Right atrium auricular region (tissue), 2 donors: ENCODE measurements at regions not wholly inside any gene's neighbourhood (a gene's known extent, or its start where the extent isn't known, plus 50 kb on each side); places are given as distances from the start of the nearest gene placed in this dataset.
"Not testable (repeated sequence)": the region's sequence is repeated elsewhere in the genome, so short reads cannot be mapped to it uniquely, and the experiment has no call there.

ENCODE experiments used
- DNase-seq: peaks from one replicate; pipeline ENCODE4 v3.0.0-alpha.2; 2019; ENCODE audit warnings: low spot score
- H3K27ac ChIP-seq, 2 donors: fragments of 200-600 bp; sonication (generic); 1 replicate in 1 of 2; 2 replicates in 1 of 2; pipeline ENCODE4 v1.5.1; 2016 to 2019
- H3K27me3 ChIP-seq, 2 donors: fragments of 200-600 bp; sonication (generic); one replicate each; pipeline versions ENCODE4 v1.5.1 to v1.6.0; 2017 to 2019
- H3K36me3 ChIP-seq: fragments of 200-600 bp; sonication (generic); one replicate; pipeline ENCODE4 v1.5.1; 2016
- H3K4me1 ChIP-seq, 2 donors: fragments of 200-600 bp; sonication (generic); one replicate each; pipeline versions ENCODE4 v1.5.1 to v1.6.0; 2017 to 2019
- H3K4me3 ChIP-seq, 2 donors: fragments of 200-600 bp; sonication (generic); 1 replicate in 1 of 2; 2 replicates in 1 of 2; pipeline ENCODE4 v1.5.1; 2017 to 2019; ENCODE audit warnings: mild to moderate bottlenecking in 1 of 2, moderate library complexity in 1 of 2
- H3K9me3 ChIP-seq, 2 donors: fragments of 200-600 bp; sonication (generic); one replicate each; pipeline ENCODE4 v1.5.1; 2019
- TF ChIP-seq, protein P1 (sequence below), 2 donors: fragments of 200-600 bp; sonication (generic); IDR thresholded peaks; one replicate each; pipeline ENCODE4 v1.5.1; 2019; ENCODE audit warnings: antibody characterized with exemption in 2 of 2

DNA sequence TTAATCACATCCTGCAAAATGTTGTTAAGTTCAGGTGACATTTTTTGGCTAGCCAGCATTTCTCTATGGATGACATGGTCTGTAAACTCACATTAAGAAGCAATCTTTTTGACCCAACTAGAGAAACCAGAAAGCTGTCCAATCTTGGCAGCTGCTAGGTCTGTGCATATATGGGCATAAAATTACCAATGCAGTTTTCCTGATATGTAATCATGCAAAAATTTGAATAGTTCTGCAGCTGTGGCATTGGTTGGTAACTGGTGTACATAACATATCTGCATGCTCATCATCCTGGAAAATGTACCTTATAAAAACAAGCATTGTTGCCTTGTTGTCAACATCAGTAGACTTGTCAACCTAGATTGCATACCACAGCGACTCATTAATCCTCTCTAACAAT lies 620.0 kb upstream of the LRFN5 start:
- Histone ChIP-seq H3K4me3 (no peak overlapping the region), H3K36me3 (no peaks in the 10 kb centered on the region), H3K4me1 (no peaks in the 10 kb centered on the region), H3K9me3 (peaks cover 0 to 13% of the 10 kb centered on the region in 2 donors), H3K27ac (no peak overlapping the region), H3K27me3 (no peaks in the 10 kb centered on the region)
- TF ChIP-seq, protein P1, sequence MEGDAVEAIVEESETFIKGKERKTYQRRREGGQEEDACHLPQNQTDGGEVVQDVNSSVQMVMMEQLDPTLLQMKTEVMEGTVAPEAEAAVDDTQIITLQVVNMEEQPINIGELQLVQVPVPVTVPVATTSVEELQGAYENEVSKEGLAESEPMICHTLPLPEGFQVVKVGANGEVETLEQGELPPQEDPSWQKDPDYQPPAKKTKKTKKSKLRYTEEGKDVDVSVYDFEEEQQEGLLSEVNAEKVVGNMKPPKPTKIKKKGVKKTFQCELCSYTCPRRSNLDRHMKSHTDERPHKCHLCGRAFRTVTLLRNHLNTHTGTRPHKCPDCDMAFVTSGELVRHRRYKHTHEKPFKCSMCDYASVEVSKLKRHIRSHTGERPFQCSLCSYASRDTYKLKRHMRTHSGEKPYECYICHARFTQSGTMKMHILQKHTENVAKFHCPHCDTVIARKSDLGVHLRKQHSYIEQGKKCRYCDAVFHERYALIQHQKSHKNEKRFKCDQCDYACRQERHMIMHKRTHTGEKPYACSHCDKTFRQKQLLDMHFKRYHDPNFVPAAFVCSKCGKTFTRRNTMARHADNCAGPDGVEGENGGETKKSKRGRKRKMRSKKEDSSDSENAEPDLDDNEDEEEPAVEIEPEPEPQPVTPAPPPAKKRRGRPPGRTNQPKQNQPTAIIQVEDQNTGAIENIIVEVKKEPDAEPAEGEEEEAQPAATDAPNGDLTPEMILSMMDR (IDR thresholded peaks at IDR 0.05), result no peak
- no peak for DNase-seq

DNA sequence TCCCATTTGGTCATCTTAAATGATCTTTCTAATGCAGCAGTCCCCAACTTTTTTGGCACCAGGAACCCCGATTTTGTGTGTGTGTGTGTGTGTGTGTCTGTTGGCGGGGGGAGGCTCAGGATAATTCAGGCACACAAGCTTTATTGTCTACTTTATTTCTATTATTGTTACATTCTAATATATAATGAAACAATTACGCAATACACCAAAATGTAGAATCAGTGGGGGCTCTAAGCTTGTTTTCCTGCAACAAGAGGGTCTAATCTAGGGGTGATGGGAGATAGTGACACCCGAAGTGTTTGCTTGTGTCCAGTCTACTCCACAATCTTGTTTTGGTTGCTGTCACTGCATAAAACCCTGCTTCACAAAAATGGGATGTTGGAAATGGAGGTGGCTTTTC lies 621.1 kb upstream of the LRFN5 start:
- no peak for DNase-seq
- TF ChIP-seq, protein P1 (IDR thresholded peaks at IDR 0.05), result no peak
- no peaks in the 10 kb centered on the region for H3K36me3 ChIP-seq
- H3K27me3 ChIP-seq, result no peaks in the 10 kb centered on the region
- H3K9me3 ChIP-seq, result peaks cover 0 to 11% of the 10 kb centered on the region in 2 donors
- no peaks in the 10 kb centered on the region for H3K4me1 ChIP-seq
- H3K27ac ChIP-seq, result no peak overlapping the region
- no peak overlapping the region for H3K4me3 ChIP-seq

DNA sequence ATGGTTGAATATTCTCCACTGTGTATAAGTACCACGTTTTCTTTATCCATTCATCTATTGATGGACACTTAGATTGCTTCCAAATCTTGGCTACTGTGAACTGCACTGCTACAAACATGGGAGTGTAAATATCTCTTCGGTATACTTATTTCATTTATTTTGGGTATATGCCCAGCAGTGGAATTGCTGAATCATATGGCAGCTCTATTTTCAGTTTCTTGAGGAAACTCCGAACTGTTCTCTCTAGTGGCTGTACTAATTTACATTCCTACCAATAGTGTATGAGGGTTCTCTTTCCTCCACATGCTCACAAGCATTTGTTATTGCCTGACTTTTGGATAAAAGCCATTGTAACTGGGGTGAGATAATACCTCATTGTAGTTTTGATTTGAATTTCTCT lies 623.1 kb upstream of the LRFN5 start:
- TF ChIP-seq, protein P1 (IDR thresholded peaks at IDR 0.05), result no peak
- DNase-seq, result no peak
- Histone ChIP-seq H3K27ac (no peak overlapping the region), H3K4me1 (no peaks in the 10 kb centered on the region), H3K27me3 (no peaks in the 10 kb centered on the region), H3K4me3 (no peak overlapping the region), H3K9me3 (no peaks in the 10 kb centered on the region), H3K36me3 (no peaks in the 10 kb centered on the region)

DNA sequence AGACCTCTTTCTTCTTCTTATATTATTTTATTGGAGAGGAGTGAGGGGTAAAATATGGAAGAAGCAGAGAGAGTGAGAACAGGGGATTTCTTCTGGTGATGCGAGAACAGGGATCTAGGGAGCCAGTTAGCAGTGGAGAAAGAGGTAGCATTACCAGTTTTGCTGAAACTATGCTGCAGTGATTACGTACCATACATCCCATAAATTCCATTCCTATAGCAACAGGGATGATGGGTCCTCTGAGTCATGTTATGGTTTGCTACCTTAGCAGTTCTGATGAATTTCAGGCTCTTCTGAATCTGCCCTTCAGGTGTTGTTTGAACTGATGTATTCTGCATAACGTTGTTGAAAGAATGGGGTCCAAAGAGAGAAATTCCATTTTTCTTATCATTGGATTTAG lies 625.4 kb upstream of the LRFN5 start:
- no peaks in the 10 kb centered on the region for H3K27me3 ChIP-seq
- no peaks in the 10 kb centered on the region for H3K36me3 ChIP-seq
- no peaks in the 10 kb centered on the region for H3K4me1 ChIP-seq
- no peaks in the 10 kb centered on the region for H3K9me3 ChIP-seq
- TF ChIP-seq, protein P1 (IDR thresholded peaks at IDR 0.05), result no peak
- no peak for DNase-seq
- no peak overlapping the region for H3K27ac ChIP-seq
- no peak overlapping the region for H3K4me3 ChIP-seq

DNA sequence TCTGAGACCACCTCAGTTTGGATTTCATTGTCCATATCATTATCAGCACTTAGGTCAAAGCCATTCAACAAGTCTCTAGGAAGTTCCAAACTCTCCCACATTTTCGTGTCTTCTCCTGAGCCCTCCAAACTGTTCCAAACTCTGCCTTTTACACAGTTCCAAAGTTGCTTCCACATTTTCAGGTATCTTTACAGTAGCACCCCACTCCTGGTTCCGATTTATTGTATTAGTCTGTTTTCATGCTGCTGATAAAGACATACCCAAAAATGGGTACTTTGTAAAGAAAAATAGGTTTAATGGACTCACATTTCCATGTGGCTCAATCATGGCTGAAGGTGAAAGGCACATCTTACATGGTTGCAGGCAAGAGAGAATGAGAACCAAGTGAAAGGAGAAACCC lies 646.4 kb upstream of the LRFN5 start:
- not testable (repeated sequence) for H3K27ac ChIP-seq, H3K27me3 ChIP-seq, H3K36me3 ChIP-seq, H3K4me3 ChIP-seq, H3K4me1 ChIP-seq, DNase-seq, H3K9me3 ChIP-seq

DNA sequence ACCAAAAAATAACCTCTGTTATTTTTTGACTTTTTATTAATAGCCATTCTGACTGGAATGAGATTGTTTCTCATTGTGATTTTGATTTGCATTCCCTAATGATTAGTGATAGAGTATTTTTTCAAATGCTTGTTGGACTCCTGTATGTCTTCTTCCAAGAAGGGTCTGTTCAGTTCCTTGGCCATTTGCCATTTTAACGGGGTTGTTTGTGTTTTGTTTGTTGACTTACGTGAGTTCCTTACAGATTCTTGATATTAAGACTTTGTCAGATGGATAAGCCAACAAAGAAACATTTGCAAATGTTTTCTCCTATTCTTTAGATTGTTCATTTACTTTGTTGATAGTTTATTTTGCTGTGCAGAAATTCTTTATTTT lies 651.6 kb upstream of the LRFN5 start:
- no peak for DNase-seq
- Histone ChIP-seq H3K4me3 (no peak overlapping the region), H3K36me3 (no peaks in the 10 kb centered on the region), H3K4me1 (no peaks in the 10 kb centered on the region), H3K27ac (no peak overlapping the region), H3K27me3 (no peaks in the 10 kb centered on the region), H3K9me3 (peaks cover 0 to 2% of the 10 kb centered on the region in 2 donors)
- TF ChIP-seq, protein P1 (IDR thresholded peaks at IDR 0.05), result no peak

DNA sequence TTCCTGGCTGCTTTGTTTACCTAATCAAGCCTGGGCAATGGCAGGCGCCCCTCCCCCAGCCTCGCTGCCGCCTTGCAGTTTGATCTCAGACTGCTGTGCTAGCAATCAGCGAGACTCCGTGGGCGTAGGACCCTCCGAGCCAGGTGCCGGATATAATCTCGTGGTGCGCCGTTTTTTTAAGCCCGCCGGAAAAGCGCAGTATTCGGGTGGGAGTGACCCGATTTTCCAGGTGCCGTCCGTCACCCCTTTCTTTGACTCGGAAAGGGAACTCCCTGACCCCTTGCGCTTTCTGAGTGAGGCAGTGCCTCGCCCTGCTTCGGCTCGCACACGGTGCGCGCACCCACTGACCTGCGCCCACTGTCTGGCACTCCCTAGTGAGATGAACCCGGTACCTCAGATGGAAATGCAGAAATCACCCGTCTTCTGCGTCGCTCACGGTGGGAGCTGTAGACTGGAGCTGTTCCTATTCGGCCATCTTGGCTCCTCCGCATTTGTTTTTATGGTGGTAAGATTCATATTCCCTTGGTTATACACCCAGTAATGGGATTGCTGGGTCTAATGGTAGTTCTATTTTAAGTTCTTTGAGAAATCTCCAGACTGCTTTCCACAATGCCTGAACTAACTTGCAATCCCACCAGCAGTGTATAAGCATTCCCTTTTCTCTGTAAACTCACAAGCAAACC lies 652.1 kb upstream of the LRFN5 start:
- H3K36me3 ChIP-seq, H3K4me1 ChIP-seq, H3K4me3 ChIP-seq, H3K27me3 ChIP-seq, DNase-seq, H3K9me3 ChIP-seq, H3K27ac ChIP-seq: not testable (repeated sequence)
